T1000 (cell line): ENCODE measurements at regions not wholly inside any gene's neighbourhood (a gene's known extent, or its start where the extent isn't known, plus 50 kb on each side); places are given as distances from the start of the nearest gene placed in this dataset.
A peak's percentile ranks its signal among the peaks of the same experiment; 100 is the strongest.
"Not testable (repeated sequence)": the region's sequence is repeated elsewhere in the genome, so short reads cannot be mapped to it uniquely, and the experiment has no call there.

ENCODE experiments used
- DNase-seq: peaks from one replicate; lab custom pipeline; 2025; ENCODE audit warnings: mixed read lengths; lab: John Stamatoyannopoulos, UW

- peak; percentile 43 for DNase-seq
Measured at GRCh38 chr3:59502806-59503205, 453.0 kb upstream of the CFAP20DC start.

GRCh38 chr3:59499954-59500353 lies 450.1 kb upstream of the CFAP20DC start:
- no peak for DNase-seq

GRCh38 chr3:59499000-59499399 lies 449.2 kb upstream of the CFAP20DC start:
- DNase-seq = no peak

GRCh38 chr3:59496250-59496649 lies 446.4 kb upstream of the CFAP20DC start:
- DNase-seq = no peak

- not testable (repeated sequence) for DNase-seq
Measured at GRCh38 chr3:59494969-59495368, 445.1 kb upstream of the CFAP20DC start.

- DNase-seq = no peak
Measured at GRCh38 chr3:59486520-59486919, 436.7 kb upstream of the CFAP20DC start.

GRCh38 chr3:59483191-59483590 lies 433.4 kb upstream of the CFAP20DC start:
- DNase-seq = no peak

- DNase-seq = no peak
Measured at GRCh38 chr3:59482684-59483083, 432.9 kb upstream of the CFAP20DC start.

- DNase-seq = no peak
Measured at GRCh38 chr3:59481776-59482400, 432.1 kb upstream of the CFAP20DC start.

GRCh38 chr3:59480486-59480995 lies 430.7 kb upstream of the CFAP20DC start:
- DNase-seq = no peak

- DNase-seq = no peak
Measured at GRCh38 chr3:59473636-59474035, 423.8 kb upstream of the CFAP20DC start.

GRCh38 chr3:59472541-59472940 lies 422.7 kb upstream of the CFAP20DC start:
- no peak for DNase-seq

GRCh38 chr3:59469948-59470723 lies 420.3 kb upstream of the CFAP20DC start:
- DNase-seq = peak; percentile 38

GRCh38 chr3:59467476-59467875 lies 417.7 kb upstream of the CFAP20DC start:
- no peak for DNase-seq

GRCh38 chr3:59464187-59464586 lies 414.4 kb upstream of the CFAP20DC start:
- DNase-seq = no peak

GRCh38 chr3:59463253-59463652 lies 413.4 kb upstream of the CFAP20DC start:
- no peak for DNase-seq

GRCh38 chr3:59460068-59460467 lies 410.2 kb upstream of the CFAP20DC start:
- DNase-seq = no peak

GRCh38 chr3:59456852-59457485 lies 407.1 kb upstream of the CFAP20DC start:
- no peak for DNase-seq

- DNase-seq = no peak
Measured at GRCh38 chr3:59451800-59452746, 402.2 kb upstream of the CFAP20DC start.

- DNase-seq = no peak
Measured at GRCh38 chr3:59450946-59451763, 401.3 kb upstream of the CFAP20DC start.

- DNase-seq = no peak
Measured at GRCh38 chr3:59450437-59450836, 400.6 kb upstream of the CFAP20DC start.
